ENCODE measurements at regions not wholly inside any gene's neighbourhood (a gene's known extent, or its start where the extent isn't known, plus 50 kb on each side); places are given as distances from the start of the nearest gene placed in this dataset.

- DNase-seq (peak in 2 of 5 donors; percentile 10 to 24), FAIRE-seq (no peak)
- Histone ChIP-seq H3K36me3 (ENCODE audit: control insufficient read depth in 2 of 3, insufficient read depth in 3 of 3, low read length in 3 of 3) (no peaks in the 10 kb centered on the region), H3K27ac (ENCODE audit: low read depth in 2 of 2, low read length in 2 of 2) (no peak overlapping the region), H3K9me3 (ENCODE audit: control insufficient read depth in 2 of 3, insufficient read depth in 1 of 3, low read length in 3 of 3) (no peaks in the 10 kb centered on the region), H3K4me3 (ENCODE audit: low read length in 3 of 3) (no peak overlapping the region), H3K27me3 (ENCODE audit: control insufficient read depth, insufficient read depth, low read length) (no peaks in the 10 kb centered on the region), H3K4me1 (ENCODE audit: control insufficient read depth in 2 of 3, insufficient read depth in 2 of 3, low read depth in 1 of 3, low read length in 3 of 3) (peaks cover 0 to 29% (median 0%) of the 10 kb centered on the region in 3 donors), H3K9ac (ENCODE audit: low read length in 3 of 3) (no peak overlapping the region)
- intact Hi-C loops (cut with DNase I), result no loop called here
- TF ChIP-seq, protein P1, sequence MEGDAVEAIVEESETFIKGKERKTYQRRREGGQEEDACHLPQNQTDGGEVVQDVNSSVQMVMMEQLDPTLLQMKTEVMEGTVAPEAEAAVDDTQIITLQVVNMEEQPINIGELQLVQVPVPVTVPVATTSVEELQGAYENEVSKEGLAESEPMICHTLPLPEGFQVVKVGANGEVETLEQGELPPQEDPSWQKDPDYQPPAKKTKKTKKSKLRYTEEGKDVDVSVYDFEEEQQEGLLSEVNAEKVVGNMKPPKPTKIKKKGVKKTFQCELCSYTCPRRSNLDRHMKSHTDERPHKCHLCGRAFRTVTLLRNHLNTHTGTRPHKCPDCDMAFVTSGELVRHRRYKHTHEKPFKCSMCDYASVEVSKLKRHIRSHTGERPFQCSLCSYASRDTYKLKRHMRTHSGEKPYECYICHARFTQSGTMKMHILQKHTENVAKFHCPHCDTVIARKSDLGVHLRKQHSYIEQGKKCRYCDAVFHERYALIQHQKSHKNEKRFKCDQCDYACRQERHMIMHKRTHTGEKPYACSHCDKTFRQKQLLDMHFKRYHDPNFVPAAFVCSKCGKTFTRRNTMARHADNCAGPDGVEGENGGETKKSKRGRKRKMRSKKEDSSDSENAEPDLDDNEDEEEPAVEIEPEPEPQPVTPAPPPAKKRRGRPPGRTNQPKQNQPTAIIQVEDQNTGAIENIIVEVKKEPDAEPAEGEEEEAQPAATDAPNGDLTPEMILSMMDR (IDR thresholded peaks at IDR 0.05; ENCODE audit: borderline replicate concordance, extremely low read depth, insufficient read depth), result no peak
Measured at GRCh38 chrX:6985537-6985936, 162.0 kb upstream of the STS start.

- Histone ChIP-seq H3K9ac (ENCODE audit: low read length in 3 of 3) (no peak overlapping the region), H3K4me1 (ENCODE audit: control insufficient read depth in 2 of 3, insufficient read depth in 2 of 3, low read depth in 1 of 3, low read length in 3 of 3) (peaks cover 0 to 25% (median 0%) of the 10 kb centered on the region in 3 donors), H3K4me3 (ENCODE audit: low read length in 3 of 3) (no peak overlapping the region), H3K36me3 (ENCODE audit: control insufficient read depth in 2 of 3, insufficient read depth in 3 of 3, low read length in 3 of 3) (no peaks in the 10 kb centered on the region), H3K27me3 (ENCODE audit: control insufficient read depth, insufficient read depth, low read length) (no peaks in the 10 kb centered on the region), H3K27ac (ENCODE audit: low read depth in 2 of 2, low read length in 2 of 2) (no peak overlapping the region), H3K9me3 (ENCODE audit: control insufficient read depth in 2 of 3, insufficient read depth in 1 of 3, low read length in 3 of 3) (no peaks in the 10 kb centered on the region)
- FAIRE-seq, result no peak
- intact Hi-C loops (cut with DNase I), result no loop called here
- TF ChIP-seq, protein P1 (IDR thresholded peaks at IDR 0.05; ENCODE audit: borderline replicate concordance, extremely low read depth, insufficient read depth), result no peak
- no peak for DNase-seq
Measured at GRCh38 chrX:6983207-6983955, 164.1 kb upstream of the STS start.

- no peak for DNase-seq
- Histone ChIP-seq H3K4me3 (ENCODE audit: low read length in 3 of 3) (no peak overlapping the region), H3K27ac (ENCODE audit: low read depth in 2 of 2, low read length in 2 of 2) (no peak overlapping the region), H3K4me1 (ENCODE audit: control insufficient read depth in 2 of 3, insufficient read depth in 2 of 3, low read depth in 1 of 3, low read length in 3 of 3) (peaks cover 0 to 16% (median 0%) of the 10 kb centered on the region in 3 donors), H3K9ac (ENCODE audit: low read length in 3 of 3) (no peak overlapping the region), H3K27me3 (ENCODE audit: control insufficient read depth, insufficient read depth, low read length) (no peaks in the 10 kb centered on the region), H3K9me3 (ENCODE audit: control insufficient read depth in 2 of 3, insufficient read depth in 1 of 3, low read length in 3 of 3) (no peaks in the 10 kb centered on the region), H3K36me3 (ENCODE audit: control insufficient read depth in 2 of 3, insufficient read depth in 3 of 3, low read length in 3 of 3) (no peaks in the 10 kb centered on the region)
- TF ChIP-seq, protein P1 (IDR thresholded peaks at IDR 0.05; ENCODE audit: borderline replicate concordance, extremely low read depth, insufficient read depth), result no peak
- FAIRE-seq, result no peak
- intact Hi-C loops (cut with DNase I), result no loop called here
Measured at GRCh38 chrX:6981718-6982406, 165.7 kb upstream of the STS start.

All from kidney (tissue), 13 donors.